CD1c-positive myeloid dendritic cell (primary cell): ENCODE measurements at regions not wholly inside any gene's neighbourhood (a gene's known extent, or its start where the extent isn't known, plus 50 kb on each side); places are given as distances from the start of the nearest gene placed in this dataset.

Experiments used
- DNase-seq: peaks from one replicate; pipeline ENCODE4 v3.0.0-alpha.2; 2016; ENCODE audit errors: extremely low spot score

GRCh38 chr5:40045429-40045828 lies 620.6 kb upstream of the DAB2 start:
- no peak for DNase-seq

DNA sequence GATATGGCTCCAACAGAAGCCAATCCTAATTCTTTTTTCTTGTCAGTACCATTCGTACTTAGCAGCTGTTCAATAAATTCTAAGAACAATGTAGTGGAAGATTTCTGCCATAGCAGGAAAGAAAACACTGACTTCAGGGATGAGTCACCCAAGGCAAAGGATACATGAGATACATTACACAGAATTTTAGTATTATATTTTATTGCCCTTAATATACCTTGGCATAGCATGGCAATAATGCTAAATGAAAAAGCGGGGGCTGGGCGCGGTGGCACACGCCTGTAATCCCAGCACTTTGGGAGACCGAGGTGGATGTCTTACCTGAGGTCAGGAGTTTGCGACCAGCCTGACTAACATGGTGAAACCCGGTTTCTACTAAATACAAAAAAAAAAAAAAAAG lies 619.1 kb upstream of the DAB2 start:
- DNase-seq = no peak

DNA sequence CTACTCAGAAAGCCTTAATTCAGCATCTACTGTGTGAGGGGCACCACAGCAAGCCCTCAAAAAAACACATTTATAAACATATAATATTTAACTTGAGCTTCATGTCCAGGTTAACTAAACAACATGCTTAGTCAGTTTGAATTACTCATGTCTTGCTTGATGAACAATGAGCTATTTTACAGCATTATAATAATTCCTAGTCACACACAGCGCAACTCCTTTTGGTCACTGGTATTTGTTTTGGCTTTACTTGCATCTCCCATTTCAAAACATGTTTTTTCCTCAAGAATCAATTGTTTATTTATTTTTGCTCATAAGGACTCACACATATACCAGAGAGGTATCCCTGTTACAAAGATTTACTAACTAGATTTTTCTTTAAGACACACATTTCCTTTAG lies 616.7 kb upstream of the DAB2 start:
- no peak for DNase-seq

DNA sequence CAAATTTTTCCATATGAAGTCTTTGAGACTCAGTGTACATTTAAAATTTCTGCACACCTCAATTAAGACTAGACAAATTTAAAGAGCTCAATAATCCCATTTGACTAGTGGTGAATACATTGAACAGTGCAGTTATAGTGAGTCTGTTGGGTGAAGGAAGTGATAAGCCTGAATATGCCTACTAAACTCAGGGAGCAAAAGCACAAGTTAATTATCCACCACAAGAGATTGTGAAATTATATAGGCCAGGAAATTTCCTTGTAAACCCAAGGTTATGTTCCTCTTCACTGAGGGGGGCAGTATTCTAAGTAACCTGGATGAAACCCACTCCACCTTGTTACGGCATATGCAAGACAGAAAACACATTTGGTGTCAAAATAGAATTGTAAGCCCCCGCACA lies 612.9 kb upstream of the DAB2 start:
- no peak for DNase-seq

GRCh38 chr5:40034441-40034840 lies 609.7 kb upstream of the DAB2 start:
- DNase-seq = no peak

DNA sequence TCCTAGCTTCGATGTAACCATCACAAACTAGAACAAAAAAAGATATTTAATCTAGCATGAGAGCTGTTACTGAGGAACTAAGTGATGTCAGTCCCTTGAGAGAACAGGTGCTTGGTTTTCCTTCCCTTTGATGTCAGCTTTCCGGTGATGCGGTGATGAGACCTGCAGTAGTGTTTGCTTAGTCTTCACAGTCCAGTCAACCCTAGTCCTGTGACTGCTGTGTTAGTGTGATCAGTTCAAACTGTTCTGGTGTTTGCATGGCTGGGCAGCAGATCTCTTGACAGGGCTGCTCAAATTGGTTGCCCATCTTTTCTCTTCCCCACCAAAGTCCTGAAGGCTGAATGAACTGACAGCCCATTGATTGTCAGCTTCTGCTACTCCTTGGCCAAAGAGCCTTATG lies 608.6 kb upstream of the DAB2 start:
- DNase-seq = no peak

DNA sequence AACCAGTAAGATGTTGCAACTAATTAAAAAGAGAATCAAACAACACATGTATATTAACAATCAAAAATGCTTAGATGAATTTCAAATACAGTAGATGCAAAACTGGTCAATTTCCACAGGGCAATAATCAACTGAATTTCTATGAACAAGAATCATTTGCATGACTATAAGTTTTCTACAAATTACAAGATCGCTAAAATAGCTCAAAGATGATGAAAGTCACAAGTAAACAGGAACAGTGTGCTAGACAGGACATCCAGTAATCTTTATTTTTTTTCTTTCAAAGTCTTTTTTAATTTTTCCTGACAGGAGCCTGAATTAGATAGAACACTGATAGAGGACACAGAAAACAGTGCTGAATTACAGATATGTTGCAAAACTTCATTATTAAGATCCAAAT lies 608.2 kb upstream of the DAB2 start:
- no peak for DNase-seq

DNA sequence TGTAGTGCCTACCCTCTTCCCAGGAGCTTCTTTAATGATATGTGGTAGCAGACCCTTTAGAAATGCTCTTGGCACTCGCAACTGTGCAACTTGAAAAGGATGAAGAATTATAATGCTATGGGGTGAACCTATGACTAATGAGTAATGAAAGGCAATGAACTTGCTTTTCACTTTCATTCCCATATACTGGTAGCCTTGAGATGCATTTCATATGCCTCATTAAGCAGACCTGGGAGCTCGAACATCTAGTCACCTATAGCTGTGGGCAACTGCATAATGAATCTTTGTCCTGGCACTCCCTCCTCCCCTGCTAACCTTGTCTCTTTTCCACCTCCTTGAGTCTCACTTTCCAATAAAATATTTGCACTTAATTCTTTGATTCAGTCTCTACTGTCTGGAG lies 605.9 kb upstream of the DAB2 start:
- no peak for DNase-seq

- no peak for DNase-seq
Measured at GRCh38 chr5:40029711-40030495, 605.1 kb upstream of the DAB2 start.

GRCh38 chr5:40027400-40027799 lies 602.6 kb upstream of the DAB2 start:
- no peak for DNase-seq

GRCh38 chr5:40025586-40025985 lies 600.8 kb upstream of the DAB2 start:
- peak; percentile 15 for DNase-seq

GRCh38 chr5:40022057-40022456 lies 597.3 kb upstream of the DAB2 start:
- no peak for DNase-seq

DNA sequence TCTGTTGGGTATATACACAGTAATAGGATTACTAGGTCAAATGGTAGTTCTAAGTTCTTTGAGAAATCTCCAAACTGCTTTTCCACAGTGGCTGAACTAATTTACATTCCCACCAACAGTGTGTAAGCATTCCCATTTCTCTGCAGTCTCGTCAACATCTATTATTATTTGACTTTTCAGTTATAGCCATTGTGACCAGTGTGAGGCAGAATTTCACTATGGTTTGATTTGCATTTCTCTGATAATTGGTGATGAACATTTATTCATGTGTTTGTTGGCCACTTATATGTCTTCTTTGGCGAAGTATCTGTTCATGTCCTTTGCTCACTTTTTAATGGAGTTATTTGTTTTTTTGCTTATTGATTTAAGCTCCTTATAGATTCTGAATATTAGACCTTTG lies 596.2 kb upstream of the DAB2 start:
- DNase-seq = no peak

DNA sequence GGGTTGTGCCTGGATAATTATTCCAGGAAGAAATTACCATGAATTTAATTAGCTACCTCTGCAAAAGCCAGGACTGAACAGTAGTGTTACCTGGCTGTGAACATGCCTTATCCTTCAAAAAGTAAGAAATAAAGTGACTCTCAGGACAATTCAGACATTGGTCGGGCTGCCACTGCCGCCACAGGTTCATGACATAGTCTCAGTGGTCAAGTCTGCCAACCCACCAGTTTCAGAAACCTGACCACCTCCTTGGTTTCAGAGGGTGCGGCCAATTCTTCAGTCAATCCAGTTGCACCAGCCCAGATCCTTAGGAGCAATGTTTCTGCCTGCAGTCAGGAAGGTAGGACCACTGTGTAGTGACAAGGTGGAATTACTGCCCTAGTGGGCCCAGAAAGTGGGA lies 593.1 kb upstream of the DAB2 start:
- DNase-seq = no peak

DNA sequence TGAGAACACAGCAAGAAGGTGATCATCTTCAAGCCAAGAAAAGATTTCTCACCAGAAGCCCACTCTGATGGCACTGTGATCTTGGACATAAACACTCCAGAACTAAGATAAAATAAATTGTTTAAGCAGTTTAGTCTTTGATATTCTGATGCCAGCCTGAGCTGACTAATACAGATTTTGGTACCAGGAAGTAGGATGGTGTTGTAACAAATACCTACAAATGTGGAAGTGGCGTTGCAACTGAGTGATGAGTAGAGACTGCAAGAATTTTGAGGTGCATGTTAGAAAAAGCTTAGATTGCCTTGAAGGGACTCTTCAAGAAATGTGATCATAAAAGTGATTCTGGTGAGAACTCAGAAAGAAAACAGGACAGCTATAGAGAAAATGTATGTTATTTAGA lies 592.4 kb upstream of the DAB2 start:
- peak; percentile 27 for DNase-seq

DNA sequence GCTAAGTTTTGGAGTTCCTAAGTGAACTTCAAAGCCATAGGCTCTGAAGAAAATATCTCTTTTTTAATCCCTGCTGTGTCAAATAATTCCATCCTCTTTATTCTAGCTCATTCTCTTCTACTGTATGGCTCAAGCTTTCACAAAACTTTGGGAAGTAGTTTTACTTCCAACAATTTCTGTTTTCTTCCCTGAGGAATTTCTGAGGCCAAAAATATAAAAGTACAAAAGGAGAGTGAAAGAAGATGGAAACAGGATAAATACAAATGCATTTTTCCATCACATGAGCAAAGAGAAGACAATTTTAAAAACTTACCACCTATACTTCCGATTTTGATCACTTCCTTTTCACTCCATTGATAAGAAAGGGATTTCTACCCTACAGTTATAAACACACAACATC lies 585.7 kb upstream of the DAB2 start:
- no peak for DNase-seq

- DNase-seq = no peak
Measured at GRCh38 chr5:40006260-40006659, 581.5 kb upstream of the DAB2 start.

DNA sequence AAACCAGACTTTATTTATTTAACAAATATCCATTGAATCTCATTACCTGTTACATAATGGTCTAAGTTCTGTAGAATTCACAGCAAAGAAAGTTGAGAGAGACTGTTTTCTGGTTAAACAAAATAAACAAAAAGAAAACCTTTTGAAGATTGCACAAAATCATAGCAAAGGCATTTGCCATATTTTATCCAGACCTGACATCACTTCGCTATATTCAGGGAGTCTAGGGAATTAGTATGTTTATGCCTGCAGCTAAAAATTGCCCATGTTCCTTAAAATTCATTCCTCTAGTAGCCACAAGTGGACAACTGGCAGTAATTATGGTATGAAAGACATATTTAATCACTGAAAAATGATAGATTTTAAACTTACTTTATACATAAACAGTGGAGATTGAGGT lies 577.0 kb upstream of the DAB2 start:
- DNase-seq = no peak

DNA sequence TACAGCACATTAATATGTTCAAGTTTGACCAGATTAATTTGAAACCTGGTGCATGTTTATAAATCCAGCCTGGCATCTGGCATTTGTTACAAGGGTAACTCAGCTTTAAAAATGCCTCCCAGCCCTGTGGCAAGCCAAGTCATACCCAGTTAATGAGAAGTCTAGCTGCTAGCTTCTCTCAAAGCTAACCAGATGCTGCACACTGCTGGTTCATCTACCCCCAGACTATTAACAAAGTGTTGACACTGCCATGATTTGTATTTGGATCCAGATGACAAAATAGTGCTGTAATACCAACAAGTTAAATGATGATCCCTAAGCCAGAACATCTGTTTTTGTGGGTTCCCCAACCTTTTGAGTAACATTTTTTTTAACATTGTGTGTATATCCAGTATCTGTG lies 573.7 kb upstream of the DAB2 start:
- DNase-seq = no peak

- DNase-seq = no peak
Measured at GRCh38 chr5:39995990-39996389, 571.2 kb upstream of the DAB2 start.

DNA sequence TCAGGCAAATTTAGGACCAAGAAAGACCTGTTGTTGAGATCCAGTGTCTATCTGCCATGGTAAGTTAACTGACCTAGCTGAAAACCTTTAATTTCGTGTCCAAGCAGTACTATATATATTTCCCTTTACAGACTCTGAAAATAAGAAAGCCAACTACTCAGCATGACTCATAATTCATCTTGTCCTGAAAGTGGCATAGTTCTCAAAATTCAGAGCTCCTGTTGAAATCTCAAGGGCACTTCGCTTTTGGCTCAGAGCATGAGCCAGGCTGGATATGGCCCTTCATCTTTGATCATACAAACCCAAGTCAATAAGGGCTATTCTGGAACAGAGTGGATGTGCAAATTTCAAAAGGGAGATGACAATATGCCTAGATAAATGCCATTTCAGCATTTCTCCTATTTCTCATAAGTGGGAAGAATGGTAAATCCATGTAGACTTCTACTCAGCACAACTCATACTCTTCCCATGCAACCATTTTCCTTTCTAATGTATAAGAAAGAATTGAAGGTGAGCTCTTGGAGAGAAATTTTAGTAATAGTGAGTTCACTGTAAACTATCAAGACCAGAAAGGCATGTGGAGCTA lies 567.9 kb upstream of the DAB2 start:
- DNase-seq = no peak

- DNase-seq = no peak
Measured at GRCh38 chr5:39986614-39987013, 561.8 kb upstream of the DAB2 start.

DNA sequence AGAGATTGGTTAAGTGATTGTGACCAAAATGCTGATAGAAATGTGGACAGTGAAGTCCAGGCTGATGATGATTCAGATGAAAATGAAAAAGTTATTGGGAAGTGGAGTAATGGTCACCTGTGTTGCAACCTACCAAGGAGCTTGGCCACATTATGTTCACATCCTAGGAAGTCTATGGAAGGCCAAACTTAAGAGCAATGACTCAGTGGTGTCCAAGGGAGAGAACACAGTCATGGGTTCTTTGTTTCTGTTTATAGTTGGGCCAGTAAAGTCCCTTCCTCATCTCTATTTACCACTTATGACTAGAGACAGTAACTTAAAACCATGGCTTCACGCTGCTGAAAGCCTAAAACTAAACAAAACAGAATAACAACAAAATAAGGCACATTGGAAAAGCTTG lies 555.3 kb upstream of the DAB2 start:
- DNase-seq = no peak

DNA sequence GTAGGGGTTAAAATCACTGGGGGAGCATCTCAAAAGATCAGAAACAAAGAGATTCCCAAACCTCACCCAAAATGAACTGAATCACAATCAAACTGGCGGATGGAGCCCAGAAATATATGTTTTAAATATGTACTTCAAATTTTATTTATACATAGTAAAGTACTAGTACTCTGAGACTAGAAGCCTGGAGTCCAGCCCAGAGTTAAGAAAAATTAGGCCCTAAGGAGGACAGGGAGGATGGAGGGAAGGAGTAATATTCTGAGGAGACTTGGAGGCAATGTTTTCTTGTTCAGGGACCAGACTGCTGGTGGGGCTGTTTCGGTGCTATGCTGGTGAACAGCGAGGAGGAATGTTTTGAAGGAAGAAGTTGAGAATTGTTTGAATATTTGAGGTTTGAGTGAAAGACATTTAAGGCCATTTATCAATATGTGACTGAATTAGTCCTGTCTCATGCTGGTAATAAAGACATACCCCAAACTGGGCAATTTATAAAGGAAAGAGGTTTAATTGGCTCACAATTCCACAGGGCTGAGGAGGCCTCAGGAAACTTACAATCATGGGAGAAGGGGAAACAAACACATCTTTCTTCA lies 552.4 kb upstream of the DAB2 start:
- DNase-seq = no peak
